GM18498 (cell line): ENCODE measurements at regions not wholly inside any gene's neighbourhood (a gene's known extent, or its start where the extent isn't known, plus 50 kb on each side); places are given as distances from the start of the nearest gene placed in this dataset.
A peak's percentile ranks its signal among the peaks of the same experiment; 100 is the strongest.
"Not testable (repeated sequence)": the region's sequence is repeated elsewhere in the genome, so short reads cannot be mapped to it uniquely, and the experiment has no call there.

Experiments used
- ATAC-seq: cut with Tn5 transposase; IDR thresholded peaks from one replicate; pipeline ENCODE4 v1.9.1; 2021; ENCODE audit warnings: mild to moderate bottlenecking, moderate library complexity; ENCODE audit not compliant: unreplicated experiment

DNA sequence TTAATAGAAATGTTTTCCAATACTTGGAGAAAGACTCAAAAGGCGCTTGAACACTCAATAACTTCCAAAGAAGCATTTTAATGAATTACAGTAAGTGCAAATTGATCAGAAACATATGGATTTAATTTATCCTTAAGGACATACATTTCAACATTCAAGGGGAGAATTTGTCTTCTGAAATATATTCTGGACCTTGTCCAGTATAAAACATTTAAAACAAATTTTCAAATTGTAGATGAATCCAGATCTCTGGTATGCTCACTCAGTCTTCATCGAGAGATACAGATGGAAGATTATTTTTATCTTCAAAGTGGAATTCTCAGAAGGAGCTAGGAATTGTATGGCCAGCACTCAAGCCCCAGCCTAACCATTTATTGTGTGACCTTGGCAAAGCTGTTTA is 310.4 kb downstream of the ZNF674 start:
- no peak for ATAC-seq

DNA sequence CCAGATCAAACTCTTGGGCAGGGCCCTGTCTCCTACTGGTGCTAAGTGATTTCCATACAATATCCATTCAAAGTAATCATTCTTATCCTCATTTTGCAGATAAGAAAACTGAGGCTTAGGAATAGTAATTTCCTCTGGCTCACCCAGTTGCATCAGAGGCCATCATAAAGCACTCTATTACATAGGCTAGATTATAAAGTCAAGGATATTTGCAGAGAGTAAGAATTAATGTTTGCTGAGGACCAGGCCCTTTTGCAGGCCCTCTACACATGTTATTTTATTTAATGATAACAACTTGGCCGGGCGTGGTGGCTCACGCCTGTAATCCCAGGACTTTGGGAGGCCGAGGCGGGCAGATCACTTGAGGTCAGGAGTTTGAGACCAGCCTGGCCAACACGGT is 316.8 kb downstream of the ZNF674 start:
- ATAC-seq: no peak

DNA sequence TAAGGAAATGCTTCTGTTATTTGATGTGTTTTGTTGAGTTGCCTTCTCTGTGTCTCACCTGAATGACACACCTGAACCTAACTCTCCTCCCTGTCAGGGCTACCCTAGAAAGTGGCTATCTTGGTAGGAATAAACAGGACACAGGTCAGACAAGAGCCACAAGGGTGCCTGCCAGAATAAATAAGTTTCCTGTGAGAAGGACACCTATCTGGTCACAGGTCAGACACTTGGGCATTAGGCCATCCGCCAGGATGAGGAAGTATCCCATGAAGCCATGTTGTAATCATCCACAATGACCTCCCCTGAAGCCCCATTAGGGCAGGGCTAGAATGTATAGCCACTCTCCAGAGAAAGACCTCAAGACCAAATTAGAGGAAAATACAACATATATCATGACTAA is 318.8 kb downstream of the ZNF674 start:
- ATAC-seq: no peak

DNA sequence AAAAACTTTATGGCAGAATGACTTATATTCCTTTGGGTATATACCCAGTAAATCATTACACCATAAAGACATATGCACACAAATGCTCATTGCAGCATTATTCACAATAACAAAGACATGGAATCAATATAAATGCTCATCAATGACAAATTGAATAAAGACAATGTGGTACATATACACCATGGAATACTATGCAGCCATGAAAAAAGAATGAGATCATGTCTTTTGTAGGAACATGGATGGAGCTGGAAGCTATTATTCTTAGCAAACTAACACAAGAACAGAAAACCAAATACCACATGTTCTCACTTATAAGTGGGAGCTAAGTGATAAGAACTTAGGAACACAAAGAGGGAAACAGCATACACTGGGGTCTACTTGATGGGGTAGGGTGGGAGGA is 321.7 kb downstream of the ZNF674 start:
- not testable (repeated sequence) for ATAC-seq

DNA sequence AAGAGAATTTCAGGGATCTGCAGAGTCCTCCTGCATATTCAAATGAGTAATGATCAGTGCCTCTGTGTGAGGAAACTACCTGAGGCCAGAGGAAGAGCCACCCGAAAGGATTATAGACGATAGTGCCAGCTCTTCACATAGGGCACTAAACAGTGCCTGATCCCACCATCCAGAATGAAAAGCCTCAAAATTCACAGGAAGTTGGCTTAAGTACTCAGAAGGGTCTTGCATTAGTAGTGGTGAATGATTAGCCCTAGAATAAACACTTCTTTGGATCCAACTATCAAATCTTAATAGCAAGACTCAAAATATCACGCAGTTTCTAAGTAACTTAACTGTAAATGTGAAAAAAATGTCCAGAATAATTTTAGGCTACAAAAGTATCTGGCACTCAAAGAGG is 324.4 kb downstream of the ZNF674 start:
- no peak for ATAC-seq

DNA sequence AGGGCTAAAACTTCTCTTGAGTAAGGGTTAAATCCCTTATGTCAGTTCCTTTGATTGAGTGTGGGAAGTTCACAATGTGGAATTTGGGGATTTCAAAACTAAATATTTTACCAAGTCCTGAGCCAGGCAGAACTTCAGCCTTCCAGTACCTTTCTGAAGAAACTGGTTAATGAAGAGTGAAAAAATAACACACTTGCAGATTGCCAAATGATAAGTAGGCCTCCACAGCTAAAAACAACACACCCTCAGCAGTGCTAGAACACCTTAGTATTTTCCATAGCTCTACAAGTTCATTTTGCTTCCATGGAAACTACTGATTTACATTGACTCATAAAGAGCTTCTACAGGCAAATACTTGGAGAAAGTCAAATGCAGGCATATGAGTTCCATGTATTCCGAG is 326.8 kb downstream of the ZNF674 start:
- ATAC-seq: no peak

DNA sequence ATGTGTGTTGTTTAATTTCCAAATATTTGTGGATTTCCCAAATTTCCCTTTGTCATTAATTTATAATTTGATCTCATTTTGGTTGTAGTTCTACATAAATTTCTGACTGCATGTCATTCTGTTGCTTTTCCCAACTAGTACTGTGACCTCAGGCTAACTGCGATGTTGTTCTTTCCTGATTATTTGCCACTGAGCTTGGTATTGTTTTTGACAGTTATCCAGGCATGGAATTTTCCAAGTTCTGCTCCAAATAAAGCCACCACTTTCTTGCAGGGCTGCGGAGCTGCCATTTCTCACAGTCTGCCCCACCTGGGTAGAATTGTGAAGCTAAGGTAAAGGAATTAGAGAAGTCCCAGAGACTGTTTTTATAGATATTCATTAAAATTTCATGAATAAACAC is 328.8 kb downstream of the ZNF674 start:
- ATAC-seq: no peak

DNA sequence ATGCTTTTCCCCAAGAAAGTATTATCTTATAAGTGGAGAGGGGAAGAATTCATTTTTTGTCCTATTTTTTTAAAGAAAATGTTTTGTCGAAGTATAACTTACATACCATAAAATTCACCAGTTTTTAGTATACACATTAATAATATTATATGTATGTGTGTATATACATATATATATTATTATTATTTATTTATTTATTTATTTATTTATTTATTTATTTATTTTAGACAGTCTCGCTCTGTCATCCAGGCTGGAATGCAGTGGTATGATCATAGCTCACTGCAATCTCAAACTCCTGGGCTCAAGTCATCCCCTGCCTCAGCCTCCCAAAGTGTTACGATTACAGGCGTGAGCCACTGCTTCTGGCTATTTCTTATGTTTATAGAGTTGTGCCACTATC is 334.1 kb downstream of the ZNF674 start:
- ATAC-seq: no peak

DNA sequence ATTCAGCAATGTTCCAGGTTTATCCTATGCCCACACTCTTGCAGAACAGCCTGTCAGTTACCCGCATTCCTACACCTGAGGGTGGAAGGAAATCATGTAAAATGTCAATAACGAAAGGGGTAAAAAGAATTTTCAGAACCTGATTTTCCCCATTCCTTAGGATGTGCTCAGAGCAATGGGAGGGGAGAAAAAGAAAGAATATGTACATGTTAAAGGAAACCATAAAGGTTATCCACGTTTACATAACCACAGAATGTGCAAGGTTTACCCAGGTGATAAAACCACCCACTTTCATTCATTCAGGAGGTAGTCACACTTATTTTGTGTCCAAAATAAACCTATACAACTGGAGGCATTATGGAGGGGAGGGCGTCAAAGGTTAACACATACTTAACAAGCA is 335.5 kb downstream of the ZNF674 start:
- no peak for ATAC-seq

DNA sequence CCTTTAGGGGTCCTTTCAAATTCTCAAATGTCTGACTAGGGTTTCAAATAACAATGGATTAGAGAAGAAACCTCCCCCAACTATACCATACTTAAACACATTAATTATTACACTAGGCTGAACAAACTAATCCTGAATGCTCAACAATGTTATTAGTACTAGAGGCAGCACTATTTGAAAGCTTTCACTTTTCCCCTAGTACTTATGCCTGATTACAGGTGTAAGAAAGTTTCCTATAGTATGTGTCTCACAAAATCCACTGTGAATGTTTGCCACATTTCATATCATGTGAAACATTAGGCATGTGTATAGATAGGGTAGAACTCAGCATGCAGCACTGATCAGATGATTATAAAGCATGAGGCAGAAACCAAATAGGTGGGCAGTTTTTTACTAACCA is 336.2 kb downstream of the ZNF674 start:
- ATAC-seq: no peak

DNA sequence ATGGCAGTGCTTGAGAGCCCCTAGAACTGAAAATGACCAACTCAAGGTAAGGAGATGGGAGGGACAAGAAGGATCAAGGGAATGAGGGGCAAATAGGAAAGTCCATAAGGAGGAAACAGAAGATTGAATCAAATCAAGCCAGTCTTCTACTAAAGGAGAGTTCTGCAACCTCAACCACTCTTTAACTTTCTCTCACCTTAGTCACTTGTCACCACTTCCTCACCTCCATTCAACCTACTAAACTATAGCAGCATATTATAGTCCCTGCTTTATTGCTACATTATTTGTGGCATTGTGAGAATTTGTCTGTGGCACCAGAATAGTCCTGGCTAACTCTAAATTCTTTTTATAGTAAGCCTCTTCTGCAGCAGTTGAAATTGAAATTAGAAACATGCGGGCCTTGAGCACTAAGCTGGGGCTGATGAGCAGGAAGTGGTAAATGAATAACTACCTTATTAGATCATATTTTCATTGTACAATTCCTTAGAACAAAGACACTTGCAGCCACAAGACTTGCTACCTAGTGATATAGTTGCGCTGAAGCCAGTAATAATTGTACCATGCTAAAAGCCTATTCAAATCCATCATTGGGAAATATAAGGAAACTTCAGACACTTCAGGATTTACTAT is 336.9 kb downstream of the ZNF674 start:
- ATAC-seq: peak; percentile 66

DNA sequence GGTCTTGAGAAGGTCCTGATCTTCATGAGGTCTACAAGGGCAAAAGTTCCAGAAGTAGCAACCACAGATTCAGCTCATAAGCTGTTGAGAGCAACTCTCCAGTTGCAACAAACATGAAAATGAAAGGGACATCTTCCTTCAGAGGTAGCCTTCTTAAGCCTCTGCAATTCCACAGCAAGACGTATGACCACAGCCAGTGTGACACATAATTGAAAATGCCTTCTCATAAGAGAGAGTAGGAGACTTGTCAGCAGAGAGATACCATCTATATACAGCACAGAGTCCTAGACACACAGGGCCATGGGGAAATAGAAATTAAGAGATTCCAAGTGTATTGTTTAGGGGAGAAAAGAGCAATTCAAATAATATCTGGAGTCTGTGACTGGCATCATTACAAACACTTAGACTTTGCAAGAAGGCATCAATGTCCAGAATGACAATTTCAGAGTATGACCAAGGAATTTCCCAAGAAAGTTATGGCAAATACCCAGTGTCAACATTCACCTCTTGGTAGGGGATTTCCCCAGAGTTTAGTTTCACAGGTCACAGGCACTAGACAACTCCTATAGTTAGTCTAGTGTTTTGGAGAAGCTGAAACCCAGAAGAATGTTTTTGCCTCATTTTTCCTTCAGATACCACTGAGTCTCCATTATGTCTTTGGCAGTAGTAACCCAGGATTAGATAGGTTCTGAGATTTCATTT is 340.3 kb downstream of the ZNF674 start:
- ATAC-seq: no peak

DNA sequence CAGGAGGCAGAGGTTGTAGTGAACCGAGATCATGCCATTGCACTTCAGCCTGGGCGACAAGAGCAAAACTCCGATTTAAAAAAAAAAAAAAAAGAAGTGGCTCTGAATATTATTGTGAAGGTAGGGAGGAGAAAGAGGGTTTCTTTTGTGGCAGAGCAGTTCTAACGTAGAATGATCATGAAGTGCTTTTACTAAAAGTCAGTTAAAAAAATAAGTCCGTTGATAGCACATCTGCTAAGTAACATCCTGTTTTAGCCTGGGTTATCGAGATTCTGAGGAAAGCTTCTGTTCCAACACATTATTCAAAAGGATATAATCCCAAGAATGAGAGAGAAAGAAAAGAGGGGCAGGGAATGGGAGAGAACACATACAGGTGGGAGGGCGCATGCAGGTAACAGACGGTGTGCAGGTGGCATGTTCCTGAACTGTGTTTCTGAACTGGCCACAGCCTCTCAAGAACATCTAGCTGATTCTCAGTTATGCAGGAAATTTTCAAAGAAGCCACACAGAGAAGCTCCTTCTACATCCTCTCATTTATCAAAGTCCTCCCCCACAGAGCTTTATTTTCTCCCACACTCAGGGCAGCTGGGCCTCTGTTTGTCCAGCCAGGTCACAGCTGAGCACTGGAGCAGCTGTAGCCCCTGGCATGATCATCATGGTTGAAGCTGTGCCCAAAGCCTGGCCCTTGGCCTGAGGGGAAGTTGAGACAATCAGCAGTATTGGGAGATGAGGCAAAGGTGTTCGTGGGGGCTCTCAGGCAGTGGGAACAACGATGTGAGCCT is 342.3 kb downstream of the ZNF674 start:
- ATAC-seq: no peak

DNA sequence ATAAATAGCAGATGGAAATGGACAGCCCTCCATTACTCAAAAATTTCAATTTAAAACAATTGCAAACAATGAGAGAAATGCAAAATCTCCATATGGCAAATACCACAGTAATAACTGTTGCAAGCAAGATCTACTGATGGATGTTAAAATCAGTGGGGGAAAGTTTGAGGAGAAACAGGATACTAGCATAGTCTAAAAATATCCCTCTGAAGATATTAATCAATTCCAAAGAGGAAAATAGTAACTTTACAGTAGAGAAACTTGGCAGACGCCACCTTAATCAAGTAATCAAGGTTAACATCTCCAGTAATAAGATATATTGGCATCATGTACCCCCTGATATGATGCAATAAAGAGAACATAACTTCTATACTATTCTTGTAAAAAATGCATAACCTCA is 344.8 kb downstream of the ZNF674 start:
- no peak for ATAC-seq

DNA sequence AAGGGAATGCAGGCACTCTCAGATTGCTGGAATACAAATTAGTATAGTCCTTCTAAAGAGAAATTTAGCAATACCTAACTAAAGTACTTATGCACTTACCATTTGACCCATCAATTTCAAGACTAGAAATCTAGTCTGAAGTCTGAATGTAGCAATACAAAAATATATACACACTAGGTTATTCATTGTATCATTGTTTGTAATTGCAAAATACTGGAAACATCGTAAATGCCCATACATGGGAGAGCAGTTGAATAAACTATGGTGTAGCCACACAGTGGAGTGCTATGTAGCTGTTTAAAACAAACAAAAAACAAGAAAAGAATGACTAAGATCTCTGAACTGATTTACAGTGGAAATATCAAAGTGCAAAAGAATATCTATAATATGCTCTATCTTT is 346.4 kb downstream of the ZNF674 start:
- no peak for ATAC-seq

DNA sequence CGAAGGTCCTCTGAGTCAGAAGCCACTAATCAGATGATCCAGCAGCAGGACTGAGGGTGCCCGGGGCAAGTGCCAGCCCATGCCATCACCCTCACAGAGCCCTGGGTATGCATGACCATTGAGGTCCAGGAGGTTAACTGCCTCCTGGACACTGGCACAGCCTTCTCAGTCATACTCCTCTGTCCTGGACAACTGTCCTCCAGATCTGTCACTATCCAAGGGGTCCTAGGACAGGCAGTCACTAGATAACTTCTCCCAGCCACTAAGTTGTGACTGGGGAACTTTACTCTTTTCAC is 358.5 kb downstream of the ZNF674 start:
- not testable (repeated sequence) for ATAC-seq

DNA sequence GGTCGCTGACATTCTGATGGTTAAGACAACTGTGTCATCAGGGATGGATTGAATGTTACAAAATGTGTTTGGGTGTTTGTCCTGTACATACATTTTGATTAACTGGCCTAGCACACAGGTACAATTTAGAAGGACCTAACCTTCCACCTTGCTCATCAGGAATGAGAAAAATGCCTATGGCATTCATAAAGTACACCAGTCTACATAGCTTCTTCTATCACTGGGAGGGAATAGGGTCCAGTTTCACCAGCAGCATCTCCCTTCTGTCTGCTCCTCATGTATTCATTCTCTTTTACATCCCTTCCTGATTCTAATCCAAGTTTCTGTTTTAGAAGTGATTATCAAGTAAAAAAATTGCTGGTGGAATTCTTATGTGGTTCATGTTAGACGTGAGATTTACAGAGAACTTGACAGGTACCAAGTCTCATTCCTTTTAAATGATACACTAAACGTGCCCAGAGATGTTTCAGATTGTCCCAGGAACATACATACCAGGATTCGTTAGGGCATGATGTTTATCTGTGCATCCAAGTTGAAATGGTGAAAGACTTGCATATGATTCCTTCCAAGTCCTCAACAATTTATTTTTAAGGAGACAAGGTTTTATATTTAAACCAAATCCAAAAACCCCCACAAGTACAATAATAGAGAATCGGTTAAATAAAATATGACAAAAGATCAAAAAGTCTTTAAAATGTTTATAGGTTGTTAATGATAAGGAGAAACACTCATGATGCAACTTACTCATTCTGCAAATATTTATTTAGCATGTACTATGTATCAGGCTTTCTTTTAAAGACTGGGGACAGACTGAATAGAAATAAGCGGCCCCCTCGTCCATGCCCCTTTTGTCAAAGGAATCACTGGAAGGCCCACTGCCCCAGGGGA is 359.1 kb downstream of the ZNF674 start:
- ATAC-seq: no peak

DNA sequence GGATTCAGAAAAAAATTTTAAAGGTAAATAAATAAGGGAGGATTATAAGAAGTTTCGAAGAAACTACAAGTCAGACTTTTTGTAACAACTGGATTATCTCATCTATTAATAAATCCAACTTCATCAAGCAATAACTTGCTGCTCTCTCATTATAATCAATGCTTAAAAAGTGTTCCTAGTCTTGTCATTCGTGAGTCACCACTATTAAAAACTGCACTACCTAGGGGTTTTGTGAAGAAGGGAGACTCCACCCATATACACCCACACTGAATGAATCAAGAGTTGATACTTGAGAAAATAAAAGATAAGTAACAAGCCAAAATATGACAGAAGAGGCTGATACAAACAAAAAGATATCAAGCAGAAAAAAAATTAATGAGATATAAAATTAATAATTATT is 360.5 kb downstream of the ZNF674 start:
- no peak for ATAC-seq

DNA sequence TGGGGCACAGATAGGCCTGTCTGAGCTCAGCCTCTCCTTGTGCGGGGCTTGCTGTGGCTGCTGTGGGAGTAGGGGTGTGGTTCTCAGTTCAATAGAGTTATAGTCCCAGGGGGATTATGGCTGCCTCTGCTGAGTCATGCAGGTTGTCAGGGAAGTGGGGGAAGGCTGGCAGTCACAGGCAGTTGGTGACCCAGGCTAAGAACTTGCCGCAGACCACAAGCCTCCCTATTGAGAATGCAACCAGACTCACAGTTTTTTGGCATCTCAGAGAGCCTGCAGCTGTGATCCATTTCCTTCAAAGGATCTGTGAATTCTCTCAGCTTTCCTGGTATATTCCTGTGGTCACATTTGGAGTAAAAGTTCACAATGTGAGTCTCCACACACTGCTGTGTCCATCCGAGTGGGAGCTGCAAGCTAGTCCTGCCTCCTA is 364.9 kb downstream of the ZNF674 start:
- ATAC-seq: peak; percentile 91

DNA sequence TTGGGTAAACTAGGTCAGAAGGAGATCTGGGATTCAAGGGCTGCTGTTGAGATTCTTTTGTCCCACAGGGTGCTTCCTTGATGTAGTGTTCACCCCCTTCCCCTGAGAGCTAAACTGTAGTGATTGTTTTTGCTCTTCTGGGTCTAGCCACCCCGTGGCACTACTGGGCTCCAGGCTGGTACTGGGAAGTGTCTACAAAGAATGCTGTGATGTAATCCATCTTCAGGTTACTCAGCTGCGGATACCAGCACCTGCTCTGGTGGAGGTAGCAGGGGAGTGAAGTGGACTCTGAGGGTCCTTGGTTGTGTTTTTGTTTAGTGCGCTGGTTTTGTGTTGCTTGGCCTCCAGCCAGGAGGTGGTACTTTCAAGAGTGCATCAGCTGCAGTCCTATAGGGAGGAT is 365.5 kb downstream of the ZNF674 start:
- ATAC-seq: peak; percentile 31

DNA sequence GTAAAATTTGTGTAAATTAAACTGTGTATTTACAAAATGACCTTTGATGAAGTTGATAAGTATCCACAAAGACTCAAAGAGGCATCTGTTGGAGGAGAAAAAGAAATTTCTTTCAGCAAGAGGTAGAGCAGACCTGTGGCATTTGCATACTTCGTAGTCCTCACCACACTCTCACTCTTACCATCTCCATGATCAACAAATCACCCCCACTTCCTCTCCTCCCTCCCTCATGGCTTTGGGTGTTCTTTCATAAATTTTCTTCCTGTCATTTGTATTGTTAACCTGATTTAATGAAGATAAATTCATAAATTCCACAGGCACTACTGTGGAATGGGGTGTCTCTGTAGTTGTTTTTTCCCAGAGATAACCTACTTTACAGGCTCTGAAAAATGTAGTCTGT is 366.5 kb downstream of the ZNF674 start:
- peak; percentile 52 for ATAC-seq
